Tibial artery (tissue), 4 donors: ENCODE measurements at regions not wholly inside any gene's neighbourhood (a gene's known extent, or its start where the extent isn't known, plus 50 kb on each side); places are given as distances from the start of the nearest gene placed in this dataset.

ENCODE experiments used
- DNase-seq, 2 donors: peaks; one replicate each; pipeline ENCODE4 v3.0.0-alpha.2; 2019
- H3K27ac ChIP-seq, 2 donors: fragments of 200-600 bp; sonication (generic) in 1 of 2; 1 replicate in 1 of 2; 2 replicates in 1 of 2; pipeline ENCODE4 v1.5.1; 2018 to 2019; ENCODE audit warnings: mild to moderate bottlenecking in 1 of 2
- H3K27me3 ChIP-seq, 2 donors: fragments of 200-600 bp; sonication (generic) in 1 of 2; one replicate each; pipeline versions ENCODE4 v1.5.1 to v1.6.0; 2016 to 2019
- H3K36me3 ChIP-seq, 3 donors: fragments of 200-600 bp; sonication (generic) in 2 of 3; one replicate each; pipeline ENCODE4 v1.5.1; 2016 to 2019; ENCODE audit warnings: mild to moderate bottlenecking in 2 of 3
- H3K4me1 ChIP-seq, 4 donors: fragments of 200-600 bp; sonication (generic) in 2 of 4; 1 replicate in 3 of 4; 2 replicates in 1 of 4; pipeline ENCODE4 v1.5.1; 2016 to 2019
- H3K4me3 ChIP-seq, 2 donors: fragments of 200-600 bp; sonication (generic) in 1 of 2; 1 replicate in 1 of 2; 2 replicates in 1 of 2; pipeline ENCODE4 v1.5.1; 2018 to 2019; ENCODE audit warnings: mild to moderate bottlenecking in 2 of 2
- H3K9me3 ChIP-seq, 3 donors: fragments of 200-600 bp; sonication (generic) in 1 of 3; one replicate each; pipeline ENCODE4 v1.5.1; 2016 to 2019
- intact Hi-C: fragments of 100-400 bp; cut with DNase I; formaldehyde crosslinking; loops from one replicate; pipeline ENCODE4 v1.15.0; 2023; ENCODE audit warnings: low total_unique reads
- TF ChIP-seq, protein P1 (sequence below), 2 experiments: fragments of 200-600 bp in 1 of 2; fragments of 450-650 bp in 1 of 2; IDR thresholded peaks; one replicate each; pipeline ENCODE4 v1.5.1; 2017 to 2019; ENCODE audit warnings: antibody characterized with exemption in 2 of 2, mild to moderate bottlenecking in 1 of 2, moderate library complexity in 1 of 2

DNA sequence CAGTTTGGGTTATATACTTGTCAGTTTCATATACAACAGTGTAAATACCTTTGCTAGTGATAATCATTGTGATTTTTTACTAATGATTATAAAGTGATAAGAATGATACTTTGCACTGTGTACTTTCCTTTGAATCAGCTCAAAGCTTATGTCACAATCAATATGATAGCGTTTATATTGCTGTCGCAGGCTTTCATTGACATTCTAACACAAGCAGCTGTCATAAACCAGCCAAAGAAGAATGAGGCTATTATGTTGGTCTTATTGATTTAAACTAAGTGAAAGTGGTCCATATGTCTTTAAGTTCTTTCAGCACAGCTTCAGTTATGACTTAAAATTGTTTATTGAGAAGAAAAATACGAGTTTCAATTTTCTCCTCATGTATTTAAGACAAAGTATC, 272.7 kb upstream of the RGMB start:
- H3K36me3 ChIP-seq: no peaks in the 10 kb centered on the region
- no peak overlapping the region for H3K4me3 ChIP-seq
- DNase-seq: no peak
- H3K27me3 ChIP-seq: no peaks in the 10 kb centered on the region
- TF ChIP-seq, protein P1, sequence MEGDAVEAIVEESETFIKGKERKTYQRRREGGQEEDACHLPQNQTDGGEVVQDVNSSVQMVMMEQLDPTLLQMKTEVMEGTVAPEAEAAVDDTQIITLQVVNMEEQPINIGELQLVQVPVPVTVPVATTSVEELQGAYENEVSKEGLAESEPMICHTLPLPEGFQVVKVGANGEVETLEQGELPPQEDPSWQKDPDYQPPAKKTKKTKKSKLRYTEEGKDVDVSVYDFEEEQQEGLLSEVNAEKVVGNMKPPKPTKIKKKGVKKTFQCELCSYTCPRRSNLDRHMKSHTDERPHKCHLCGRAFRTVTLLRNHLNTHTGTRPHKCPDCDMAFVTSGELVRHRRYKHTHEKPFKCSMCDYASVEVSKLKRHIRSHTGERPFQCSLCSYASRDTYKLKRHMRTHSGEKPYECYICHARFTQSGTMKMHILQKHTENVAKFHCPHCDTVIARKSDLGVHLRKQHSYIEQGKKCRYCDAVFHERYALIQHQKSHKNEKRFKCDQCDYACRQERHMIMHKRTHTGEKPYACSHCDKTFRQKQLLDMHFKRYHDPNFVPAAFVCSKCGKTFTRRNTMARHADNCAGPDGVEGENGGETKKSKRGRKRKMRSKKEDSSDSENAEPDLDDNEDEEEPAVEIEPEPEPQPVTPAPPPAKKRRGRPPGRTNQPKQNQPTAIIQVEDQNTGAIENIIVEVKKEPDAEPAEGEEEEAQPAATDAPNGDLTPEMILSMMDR (IDR thresholded peaks at IDR 0.05): no peak
- no peaks in the 10 kb centered on the region for H3K4me1 ChIP-seq
- H3K27ac ChIP-seq: no peak overlapping the region
- intact Hi-C loops: no loop called here
- no peaks in the 10 kb centered on the region for H3K9me3 ChIP-seq

DNA sequence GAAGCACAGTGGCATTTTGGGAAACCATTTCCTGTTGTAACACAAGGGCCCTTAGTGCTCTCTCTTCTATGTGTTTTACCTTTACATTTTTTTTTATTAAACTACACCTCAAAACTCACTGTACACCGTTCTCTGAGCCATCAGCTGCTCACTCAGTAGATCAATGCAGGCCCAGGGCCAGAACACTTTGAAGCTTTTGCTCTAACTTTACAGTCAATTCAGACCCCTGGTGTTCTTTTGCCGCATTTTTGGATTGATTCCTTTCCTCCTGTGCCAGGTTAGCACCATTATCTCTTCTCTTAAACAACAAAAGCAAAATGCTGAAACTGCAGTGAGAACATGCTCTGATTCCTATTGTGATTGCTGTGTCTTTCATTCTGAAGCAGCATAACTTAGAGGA, 269.8 kb upstream of the RGMB start:
- TF ChIP-seq, protein P1 (IDR thresholded peaks at IDR 0.05): no peak
- DNase-seq: no peak
- Histone ChIP-seq H3K9me3 (no peaks in the 10 kb centered on the region), H3K27me3 (no peaks in the 10 kb centered on the region), H3K4me3 (no peak overlapping the region), H3K27ac (no peak overlapping the region), H3K36me3 (no peaks in the 10 kb centered on the region), H3K4me1 (no peaks in the 10 kb centered on the region)
- intact Hi-C loops: no loop called here

- H3K27ac ChIP-seq: no peak overlapping the region
- TF ChIP-seq, protein P1 (IDR thresholded peaks at IDR 0.05): no peak
- intact Hi-C loops: no loop called here
Measured at GRCh38 chr5:98504505-98504904, 269.0 kb upstream of the RGMB start.

DNA sequence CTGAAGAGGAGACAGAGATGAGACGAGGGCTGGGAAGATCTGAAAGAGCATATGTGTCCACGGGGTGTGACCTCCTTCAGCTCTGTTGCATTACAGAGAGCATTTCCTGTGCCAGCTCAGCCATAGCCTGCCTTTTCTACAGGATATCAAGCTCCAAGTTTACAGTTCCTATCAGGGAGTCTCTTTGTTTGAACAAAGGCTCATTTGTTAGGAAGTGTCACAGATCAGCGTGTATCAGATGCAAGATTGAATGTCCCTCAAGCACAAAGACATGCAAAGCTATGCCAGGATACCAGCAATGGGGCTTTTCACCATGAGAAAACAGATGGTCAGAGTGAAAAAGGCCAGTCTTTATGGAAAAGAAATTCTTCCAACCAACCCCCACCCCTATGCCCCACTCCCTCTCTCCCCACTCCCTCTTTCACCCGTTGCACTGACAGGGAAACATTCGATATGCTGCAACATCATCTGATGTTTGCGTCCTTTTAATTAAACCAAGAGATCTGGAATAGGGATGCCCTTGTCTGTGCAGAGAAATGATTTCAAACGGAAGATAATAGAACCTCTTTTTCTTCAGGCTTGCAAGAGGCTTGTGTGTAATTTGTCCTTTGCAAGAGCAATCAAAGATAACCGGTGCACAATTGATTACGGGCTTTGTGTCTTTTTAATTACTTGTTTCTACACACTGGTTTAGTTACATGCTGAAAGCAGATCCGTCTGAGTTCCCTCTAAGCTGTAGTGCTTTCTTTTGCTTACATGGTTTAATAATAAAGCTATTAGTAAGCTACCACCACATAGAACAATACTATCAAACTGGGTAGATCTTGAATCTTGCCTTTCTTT, 263.1 kb upstream of the RGMB start:
- Histone ChIP-seq H3K4me1 (no peaks in the 10 kb centered on the region), H3K4me3 (no peak overlapping the region), H3K27ac (no peak overlapping the region), H3K36me3 (no peaks in the 10 kb centered on the region), H3K27me3 (no peaks in the 10 kb centered on the region), H3K9me3 (no peaks in the 10 kb centered on the region)
- TF ChIP-seq, protein P1 (IDR thresholded peaks at IDR 0.05): no peak
- no peak for DNase-seq
- intact Hi-C loops: no loop called here

More at GRCh38 chr5:98504505-98504904, 269.0 kb upstream of the RGMB start:
- no peak for DNase-seq
- Histone ChIP-seq H3K4me3 (no peak overlapping the region), H3K4me1 (no peaks in the 10 kb centered on the region), H3K9me3 (no peaks in the 10 kb centered on the region), H3K27me3 (no peaks in the 10 kb centered on the region), H3K36me3 (no peaks in the 10 kb centered on the region)

DNA sequence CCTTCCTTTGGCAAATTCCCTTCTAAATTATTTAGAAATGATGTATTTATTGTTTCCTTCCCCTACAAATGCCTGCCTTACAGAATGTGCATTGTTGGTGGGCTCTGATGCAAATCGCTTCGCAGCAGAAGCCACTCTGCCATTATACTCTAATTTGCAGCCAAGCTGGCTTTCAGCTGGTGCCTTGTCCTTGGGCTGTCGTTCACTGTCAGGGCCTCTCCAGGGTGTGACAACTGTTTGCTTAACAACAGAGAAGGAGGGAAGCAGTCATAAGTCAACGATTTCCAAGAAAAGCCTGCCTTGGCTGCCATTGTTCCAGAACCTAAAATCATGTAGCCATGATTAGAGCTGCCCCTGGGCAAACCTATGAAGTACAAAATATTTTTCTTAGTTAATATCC, 260.1 kb upstream of the RGMB start:
- Histone ChIP-seq H3K4me1 (no peaks in the 10 kb centered on the region), H3K9me3 (no peaks in the 10 kb centered on the region), H3K27me3 (no peaks in the 10 kb centered on the region), H3K27ac (no peak overlapping the region), H3K36me3 (no peaks in the 10 kb centered on the region), H3K4me3 (no peak overlapping the region)
- TF ChIP-seq, protein P1 (IDR thresholded peaks at IDR 0.05): no peak
- intact Hi-C loops: no loop called here
- no peak for DNase-seq
